Head of caudate nucleus (tissue), 42 donors: ENCODE measurements at regions not wholly inside any gene's neighbourhood (a gene's known extent, or its start where the extent isn't known, plus 50 kb on each side); places are given as distances from the start of the nearest gene placed in this dataset.

ENCODE experiments used
- DNase-seq, 42 donors: peaks; one replicate each; pipeline versions ENCODE4 v3.0.0 to v3.0.0-alpha.2; 2020 to 2021; ENCODE audit warnings: mixed read lengths in 7 of 42
- intact Hi-C: fragments of 100-400 bp; cut with DNase I; formaldehyde crosslinking; loops from one replicate; pipeline ENCODE4 v1.15.0; 2022

- no peak for DNase-seq
- intact Hi-C loops, result no loop called here
These were observed 779.3 kb upstream of the BRINP3 start for GRCh38 chr1:191256917-191257316.

GRCh38 chr1:191260056-191260455, 782.4 kb upstream of the BRINP3 start:
- intact Hi-C loops, result no loop called here
- no peak for DNase-seq

- intact Hi-C loops, result no loop called here
- DNase-seq, result no peak
These were observed 783.4 kb upstream of the BRINP3 start for GRCh38 chr1:191261111-191261510.

- intact Hi-C loops, result no loop called here
- DNase-seq, result no peak
These were observed 801.7 kb upstream of the BRINP3 start for GRCh38 chr1:191279266-191279800.

GRCh38 chr1:191284175-191284574, 806.5 kb upstream of the BRINP3 start:
- intact Hi-C loops, result no loop called here
- no peak for DNase-seq

GRCh38 chr1:191290441-191290840, 812.8 kb upstream of the BRINP3 start:
- intact Hi-C loops, result no loop called here
- DNase-seq, result no peak

- DNase-seq, result no peak
- intact Hi-C loops, result no loop called here
These were observed 827.7 kb upstream of the BRINP3 start for GRCh38 chr1:191305370-191305769.

- no peak for DNase-seq
- intact Hi-C loops, result no loop called here
These were observed 829.3 kb upstream of the BRINP3 start for GRCh38 chr1:191306916-191307315.

- no peak for DNase-seq
- intact Hi-C loops, result no loop called here
These were observed 838.2 kb upstream of the RGS18 start for GRCh38 chr1:191320062-191320461.

GRCh38 chr1:191327868-191328267, 830.4 kb upstream of the RGS18 start:
- intact Hi-C loops, result no loop called here
- DNase-seq, result no peak

- intact Hi-C loops, result no loop called here
- no peak for DNase-seq
These were observed 814.4 kb upstream of the RGS18 start for GRCh38 chr1:191343816-191344215.

GRCh38 chr1:191346381-191346780, 811.9 kb upstream of the RGS18 start:
- DNase-seq, result no peak
- intact Hi-C loops, result no loop called here

- intact Hi-C loops, result no loop called here
- DNase-seq, result no peak
These were observed 809.9 kb upstream of the RGS18 start for GRCh38 chr1:191348328-191348727.

- DNase-seq, result no peak
- intact Hi-C loops, result no loop called here
These were observed 807.3 kb upstream of the RGS18 start for GRCh38 chr1:191350938-191351337.

GRCh38 chr1:191358724-191359123, 799.5 kb upstream of the RGS18 start:
- intact Hi-C loops, result no loop called here
- no peak for DNase-seq

- intact Hi-C loops, result no loop called here
- DNase-seq, result no peak
These were observed 791.6 kb upstream of the RGS18 start for GRCh38 chr1:191366686-191367085.

GRCh38 chr1:191368891-191369654, 789.2 kb upstream of the RGS18 start:
- intact Hi-C loops, result no loop called here
- DNase-seq, result no peak

GRCh38 chr1:191371626-191372025, 786.6 kb upstream of the RGS18 start:
- no peak for DNase-seq
- intact Hi-C loops, result no loop called here

GRCh38 chr1:191388283-191388682, 770.0 kb upstream of the RGS18 start:
- no peak for DNase-seq
- intact Hi-C loops, result no loop called here

GRCh38 chr1:191396622-191397021, 761.6 kb upstream of the RGS18 start:
- intact Hi-C loops, result no loop called here

GRCh38 chr1:191398551-191398950, 759.7 kb upstream of the RGS18 start:
- DNase-seq, result no peak
- intact Hi-C loops, result no loop called here

More at GRCh38 chr1:191396622-191397021, 761.6 kb upstream of the RGS18 start:
- no peak for DNase-seq
